ENCODE measurements at regions not wholly inside any gene's neighbourhood (a gene's known extent, or its start where the extent isn't known, plus 50 kb on each side); places are given as distances from the start of the nearest gene placed in this dataset.
A peak's percentile ranks its signal among the peaks of the same experiment; 100 is the strongest.

GRCh38 chr6:43879722-43880121 lies 109.7 kb downstream of the VEGFA start (continued):
- TF ChIP-seq ZNF407 (CRISPR knock-in tag; IDR thresholded peaks at IDR 0.05; ENCODE audit: not compliant biosample characterization) = no peak
- TF ChIP-seq ZNF788 (CRISPR knock-in tag; IDR thresholded peaks at IDR 0.05; ENCODE audit: borderline replicate concordance) = no peak

GRCh38 chr6:43878823-43879495 lies 108.9 kb downstream of the VEGFA start:
- FAIRE-seq (no peak), ATAC-seq (no peak), DNase-seq (ENCODE audit: low spot score) (no peak)
- intact Hi-C loops (cut with micrococcal nuclease; ENCODE audit: unreplicated experiment) (no loop called here), in situ Hi-C loops (cut with HindIII; ENCODE audit: extremely low pct_ligation_motif_present, low pct_unique_long_range_greater_than_20kb) (no loop called here)
- H2AFZ ChIP-seq (ENCODE audit: low read length) = no peak overlapping the region
- H3K27me3 ChIP-seq (ENCODE audit: control insufficient read depth in 1 of 2, insufficient read depth in 2 of 2, low read length in 2 of 2) = peaks cover 8 to 47% of the 10 kb centered on the region in 2 experiments; a peak in 4 of 5 replicates
- H3K4me1 ChIP-seq (ENCODE audit: insufficient read depth, low read length) = peaks cover 50% of the 10 kb centered on the region
- no peaks in the 10 kb centered on the region for H3K36me3 ChIP-seq (replicated peaks in 1 of 2; ENCODE audit: control insufficient read depth in 1 of 2, insufficient read depth in 2 of 2, low read length in 2 of 2)
- no peaks in the 10 kb centered on the region for H3K9me3 ChIP-seq (ENCODE audit: low read length)
- H3K9ac ChIP-seq (ENCODE audit: insufficient read depth, low read depth, low read length) = no peak overlapping the region
- H3K4me2 ChIP-seq (ENCODE audit: low read depth, low read length) = no peak overlapping the region
- no peaks in the 10 kb centered on the region for H4K20me1 ChIP-seq (ENCODE audit: insufficient read depth, low read length)
- CTCF ChIA-PET (ENCODE audit: low intra/inter-chr PET ratio, low total read pairs) = no interaction called here
- no peak overlapping the region for H3K4me3 ChIP-seq (replicated peaks in 1 of 3; ENCODE audit: insufficient read depth in 1 of 3, low read depth in 2 of 3, low read length in 3 of 3)
- POLR2A ChIA-PET = no interaction called here
- BruUV-seq (replicated peaks) = no TSS peak
- 55% methylated on average over 5 of the region's 11 CpGs for WGBS (ENCODE audit: low lambda C conversion rate)
- no peak overlapping the region for H3K27ac ChIP-seq (ENCODE audit: extremely low read length, insufficient read depth, low read length)
- no peaks in the 10 kb centered on the region for H3K79me2 ChIP-seq (ENCODE audit: insufficient read depth, low read length)
- TF ChIP-seq KIAA2018 (CRISPR knock-in tag; IDR thresholded peaks at IDR 0.05; ENCODE audit: borderline replicate concordance) = no peak
- TF ChIP-seq HNRNPL (IDR thresholded peaks at IDR 0.05; ENCODE audit: low read depth, low read length) = 0 out of 2 replicates have a peak, but pooled peaks have one; percentile 45
